PFSK-1 (cell line): ENCODE measurements at regions not wholly inside any gene's neighbourhood (a gene's known extent, or its start where the extent isn't known, plus 50 kb on each side); places are given as distances from the start of the nearest gene placed in this dataset.

ENCODE experiments used
- REST ChIP-seq, 2 experiments: IDR thresholded peaks; 2 replicates each; pipeline versions ENCODE4 v1.6.1 to v1.8.0; 2011 to 2012; ENCODE audit warnings: low read depth in 2 of 2, low read length in 2 of 2, control low read depth in 1 of 2, inconsistent platforms in 1 of 2, mild to moderate bottlenecking in 1 of 2, moderate library complexity in 1 of 2; ENCODE audit not compliant: insufficient read depth in 1 of 2
- TAF1 ChIP-seq: IDR thresholded peaks from 2 replicates; pipeline ENCODE4 v1.6.1; 2012; ENCODE audit warnings: low read length, control low read depth, borderline replicate concordance; ENCODE audit not compliant: insufficient read depth

GRCh38 chr4:129602447-129602846 lies 506.5 kb downstream of the C4orf33 start:
- TF ChIP-seq REST (IDR thresholded peaks at IDR 0.05; ENCODE audit: insufficient read depth in 1 of 2, low read depth in 2 of 2, low read length in 2 of 2) = no peak
- no peak for TF ChIP-seq TAF1
